Tibial artery (tissue), 4 donors: ENCODE measurements at regions not wholly inside any gene's neighbourhood (a gene's known extent, or its start where the extent isn't known, plus 50 kb on each side); places are given as distances from the start of the nearest gene placed in this dataset.

Experiments
- DNase-seq, 2 donors: peaks; one replicate each; pipeline ENCODE4 v3.0.0-alpha.2; 2019
- H3K27ac ChIP-seq, 2 donors: fragments of 200-600 bp; sonication (generic) in 1 of 2; 1 replicate in 1 of 2; 2 replicates in 1 of 2; pipeline ENCODE4 v1.5.1; 2018 to 2019; ENCODE audit warnings: mild to moderate bottlenecking in 1 of 2
- H3K27me3 ChIP-seq, 2 donors: fragments of 200-600 bp; sonication (generic) in 1 of 2; one replicate each; pipeline versions ENCODE4 v1.5.1 to v1.6.0; 2016 to 2019
- H3K36me3 ChIP-seq, 3 donors: fragments of 200-600 bp; sonication (generic) in 2 of 3; one replicate each; pipeline ENCODE4 v1.5.1; 2016 to 2019; ENCODE audit warnings: mild to moderate bottlenecking in 2 of 3
- H3K4me1 ChIP-seq, 4 donors: fragments of 200-600 bp; sonication (generic) in 2 of 4; 1 replicate in 3 of 4; 2 replicates in 1 of 4; pipeline ENCODE4 v1.5.1; 2016 to 2019
- H3K4me3 ChIP-seq, 2 donors: fragments of 200-600 bp; sonication (generic) in 1 of 2; 1 replicate in 1 of 2; 2 replicates in 1 of 2; pipeline ENCODE4 v1.5.1; 2018 to 2019; ENCODE audit warnings: mild to moderate bottlenecking in 2 of 2
- H3K9me3 ChIP-seq, 3 donors: fragments of 200-600 bp; sonication (generic) in 1 of 3; one replicate each; pipeline ENCODE4 v1.5.1; 2016 to 2019
- intact Hi-C: fragments of 100-400 bp; cut with DNase I; formaldehyde crosslinking; loops from one replicate; pipeline ENCODE4 v1.15.0; 2023; ENCODE audit warnings: low total_unique reads
- TF ChIP-seq, protein P1 (sequence below), 2 experiments: fragments of 200-600 bp in 1 of 2; fragments of 450-650 bp in 1 of 2; IDR thresholded peaks; one replicate each; pipeline ENCODE4 v1.5.1; 2017 to 2019; ENCODE audit warnings: antibody characterized with exemption in 2 of 2, mild to moderate bottlenecking in 1 of 2, moderate library complexity in 1 of 2

DNA sequence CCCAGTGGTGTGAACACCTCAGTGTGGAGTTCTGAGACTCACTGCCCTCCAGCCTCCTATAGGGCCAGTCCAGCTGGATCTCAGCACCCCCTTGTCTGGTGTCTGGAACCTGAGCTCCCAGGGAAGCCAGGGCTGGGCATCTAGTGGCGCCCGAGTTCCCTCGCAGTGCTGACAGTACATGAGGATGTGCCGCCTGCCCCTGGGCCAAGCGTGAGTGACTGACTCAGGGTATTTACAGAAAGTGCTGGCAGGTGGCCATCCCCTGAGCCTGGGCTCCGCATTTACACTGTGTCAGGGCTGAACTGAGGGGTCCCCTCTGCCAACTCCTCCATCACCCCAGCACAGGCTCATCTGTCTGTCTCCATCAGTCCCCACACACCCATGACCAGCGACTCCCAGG is 185.3 kb downstream of the BRD1 start:
- no peaks in the 10 kb centered on the region for H3K4me1 ChIP-seq

DNA sequence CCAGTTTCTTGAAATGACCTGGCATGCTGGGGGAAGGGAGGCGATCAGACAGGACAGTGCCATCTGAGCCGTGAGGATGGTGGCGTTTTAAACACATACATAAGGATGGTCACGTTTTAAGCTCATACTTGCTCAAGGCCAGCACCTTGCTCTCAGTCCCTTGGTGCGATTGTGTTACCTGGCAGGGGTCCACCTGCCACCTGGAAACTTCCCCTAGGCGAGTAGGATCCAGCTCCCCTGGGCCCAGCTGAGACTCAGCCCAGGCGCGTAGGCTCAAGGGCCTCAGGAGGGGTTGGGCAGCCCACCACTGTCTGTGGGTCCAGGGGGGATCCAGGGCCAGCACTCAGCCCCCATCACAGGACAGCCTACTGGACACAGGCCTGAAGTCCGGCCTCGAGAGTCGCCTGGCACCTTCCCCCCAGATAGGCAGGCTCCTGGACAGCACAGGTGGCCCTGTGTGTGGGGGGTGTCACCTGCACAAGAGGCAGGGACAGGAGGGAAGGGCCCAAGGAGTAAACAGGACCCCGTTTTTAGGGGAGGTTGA is 185.8 kb downstream of the BRD1 start:
- intact Hi-C loops: no loop called here
- DNase-seq: no peak

More for the DNA sequence above, 185.3 kb downstream of the BRD1 start:
- no peaks in the 10 kb centered on the region for H3K36me3 ChIP-seq
- H3K4me3 ChIP-seq: no peak overlapping the region
- TF ChIP-seq, protein P1, sequence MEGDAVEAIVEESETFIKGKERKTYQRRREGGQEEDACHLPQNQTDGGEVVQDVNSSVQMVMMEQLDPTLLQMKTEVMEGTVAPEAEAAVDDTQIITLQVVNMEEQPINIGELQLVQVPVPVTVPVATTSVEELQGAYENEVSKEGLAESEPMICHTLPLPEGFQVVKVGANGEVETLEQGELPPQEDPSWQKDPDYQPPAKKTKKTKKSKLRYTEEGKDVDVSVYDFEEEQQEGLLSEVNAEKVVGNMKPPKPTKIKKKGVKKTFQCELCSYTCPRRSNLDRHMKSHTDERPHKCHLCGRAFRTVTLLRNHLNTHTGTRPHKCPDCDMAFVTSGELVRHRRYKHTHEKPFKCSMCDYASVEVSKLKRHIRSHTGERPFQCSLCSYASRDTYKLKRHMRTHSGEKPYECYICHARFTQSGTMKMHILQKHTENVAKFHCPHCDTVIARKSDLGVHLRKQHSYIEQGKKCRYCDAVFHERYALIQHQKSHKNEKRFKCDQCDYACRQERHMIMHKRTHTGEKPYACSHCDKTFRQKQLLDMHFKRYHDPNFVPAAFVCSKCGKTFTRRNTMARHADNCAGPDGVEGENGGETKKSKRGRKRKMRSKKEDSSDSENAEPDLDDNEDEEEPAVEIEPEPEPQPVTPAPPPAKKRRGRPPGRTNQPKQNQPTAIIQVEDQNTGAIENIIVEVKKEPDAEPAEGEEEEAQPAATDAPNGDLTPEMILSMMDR (IDR thresholded peaks at IDR 0.05): no peak
- H3K27ac ChIP-seq: no peak overlapping the region
- peaks cover 0 to 33% of the 10 kb centered on the region in 2 donors for H3K27me3 ChIP-seq
- no peak for DNase-seq
- H3K9me3 ChIP-seq: no peaks in the 10 kb centered on the region
- intact Hi-C loops: no loop called here

DNA sequence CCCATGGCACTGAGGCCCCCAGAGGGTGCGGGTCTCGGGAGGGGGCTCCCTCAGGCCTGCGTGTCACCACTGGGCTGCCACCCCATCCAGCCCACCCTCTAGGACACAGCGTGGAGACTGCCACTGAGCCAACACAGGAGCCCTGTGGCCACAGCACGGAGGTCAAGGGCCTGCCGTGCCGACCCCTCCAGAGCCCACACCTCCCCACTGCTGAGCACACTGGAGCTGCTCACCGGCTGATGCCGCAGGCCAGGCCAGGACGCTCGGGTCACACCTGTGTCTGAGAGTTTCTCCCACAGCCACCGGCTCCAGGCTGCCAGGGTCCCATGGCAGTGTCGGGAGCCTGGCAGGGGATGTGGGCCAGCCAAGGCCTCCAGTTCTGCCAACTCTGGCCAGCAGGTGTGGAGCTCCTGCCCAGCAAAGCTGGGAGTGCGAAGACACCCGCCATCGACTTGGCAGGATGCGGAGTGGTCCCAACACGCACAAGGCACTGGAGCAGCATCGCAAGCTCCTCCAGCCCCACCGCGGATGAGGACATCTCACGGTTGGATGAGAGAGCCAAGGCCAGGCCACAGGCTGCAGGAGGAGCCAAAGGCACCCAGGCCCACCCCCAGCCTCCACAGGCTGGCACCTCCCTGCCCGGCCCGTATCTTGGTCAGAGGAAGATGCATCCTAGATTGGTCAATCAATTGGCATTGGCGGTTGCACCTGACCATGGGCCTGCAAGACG is 187.1 kb downstream of the BRD1 start:
- no peak overlapping the region for H3K4me3 ChIP-seq
- H3K4me1 ChIP-seq: no peaks in the 10 kb centered on the region
- TF ChIP-seq, protein P1 (IDR thresholded peaks at IDR 0.05): no peak
- no peaks in the 10 kb centered on the region for H3K9me3 ChIP-seq
- intact Hi-C loops: no loop called here
- H3K27ac ChIP-seq: no peak overlapping the region
- no peaks in the 10 kb centered on the region for H3K36me3 ChIP-seq
- peaks cover 0 to 44% of the 10 kb centered on the region in 2 donors for H3K27me3 ChIP-seq
- no peak for DNase-seq

More for the DNA sequence above, 185.8 kb downstream of the BRD1 start:
- Histone ChIP-seq H3K4me1 (no peaks in the 10 kb centered on the region), H3K9me3 (no peaks in the 10 kb centered on the region), H3K27me3 (peaks cover 0 to 31% of the 10 kb centered on the region in 2 donors), H3K4me3 (no peak overlapping the region), H3K27ac (no peak overlapping the region), H3K36me3 (no peaks in the 10 kb centered on the region)
- TF ChIP-seq, protein P1 (IDR thresholded peaks at IDR 0.05): no peak

DNA sequence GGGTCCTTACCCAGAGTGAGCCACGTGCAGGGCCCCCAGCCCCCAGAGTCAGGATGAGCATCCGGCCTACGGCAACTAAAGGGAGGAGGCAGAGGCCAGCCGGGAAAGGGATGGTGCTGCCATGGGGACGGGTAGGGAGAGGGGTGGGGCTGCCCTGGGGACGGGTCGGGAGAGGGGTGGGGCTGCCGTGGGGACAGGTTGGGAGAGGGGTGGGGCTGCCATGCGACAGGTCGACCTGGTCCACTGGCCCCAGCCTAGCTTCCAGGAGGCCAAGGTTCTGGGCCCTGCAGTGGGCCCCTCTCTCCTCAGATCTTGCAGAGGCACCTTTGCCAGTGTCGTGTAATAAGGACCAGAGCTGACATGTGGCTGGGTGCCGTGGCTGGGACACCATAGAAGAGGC is 187.7 kb downstream of the BRD1 start:
- H3K36me3 ChIP-seq: no peaks in the 10 kb centered on the region
- no peak for DNase-seq
- H3K27ac ChIP-seq: no peak overlapping the region
- H3K9me3 ChIP-seq: no peaks in the 10 kb centered on the region
- intact Hi-C loops: no loop called here
- TF ChIP-seq, protein P1 (IDR thresholded peaks at IDR 0.05): no peak
- H3K27me3 ChIP-seq: peaks cover 0 to 49% of the 10 kb centered on the region in 2 donors
- no peaks in the 10 kb centered on the region for H3K4me1 ChIP-seq
- H3K4me3 ChIP-seq: no peak overlapping the region

DNA sequence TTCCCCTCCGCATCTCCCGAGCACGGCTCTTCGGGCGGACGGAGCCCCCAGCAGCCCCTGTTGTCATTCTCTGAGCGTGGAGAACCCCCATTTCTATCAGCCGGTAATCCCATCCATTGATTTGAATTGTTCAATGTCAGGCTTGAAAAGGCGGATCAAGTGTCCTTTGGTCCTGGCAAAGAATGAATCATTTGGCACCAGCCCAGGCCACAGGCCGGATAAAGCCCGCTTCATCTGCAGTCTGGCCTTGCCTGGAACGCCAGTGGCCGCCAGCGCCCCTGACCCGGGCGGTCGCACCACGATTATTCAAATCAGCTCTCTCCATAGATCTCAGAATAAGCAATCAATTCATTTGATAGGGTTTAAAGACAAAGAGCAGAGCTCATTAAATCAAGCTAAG is 188.9 kb downstream of the BRD1 start:
- H3K27me3 ChIP-seq: peaks cover 0 to 52% of the 10 kb centered on the region in 2 donors
- H3K36me3 ChIP-seq: no peaks in the 10 kb centered on the region
- H3K27ac ChIP-seq: no peak overlapping the region
- TF ChIP-seq, protein P1 (IDR thresholded peaks at IDR 0.05): no peak
- DNase-seq: no peak
- H3K4me1 ChIP-seq: no peaks in the 10 kb centered on the region
- H3K9me3 ChIP-seq: no peaks in the 10 kb centered on the region
- intact Hi-C loops: no loop called here
- no peak overlapping the region for H3K4me3 ChIP-seq
